Left lung (tissue), 4 donors: ENCODE measurements at regions not wholly inside any gene's neighbourhood (a gene's known extent, or its start where the extent isn't known, plus 50 kb on each side); places are given as distances from the start of the nearest gene placed in this dataset.

Experiments
- ATAC-seq: fragments of 200-7000 bp; cut with Tn5 transposase; one replicate; pipeline ENCODE4 v1.9.1; 2020; ENCODE audit warnings: moderate library complexity
- DNase-seq, 4 donors: peaks; one replicate each; pipeline ENCODE4 v3.0.0-alpha.2; 2013 to 2020
- H3K27ac ChIP-seq, 2 donors: fragments of 200-600 bp; sonication (generic) in 1 of 2; one replicate each; pipeline versions ENCODE4 v1.5.0 to v1.8.0; 2020 to 2021
- H3K27me3 ChIP-seq, 2 donors: fragments of 200-600 bp; sonication (generic) in 1 of 2; one replicate each; pipeline versions ENCODE4 v1.5.0 to v1.8.0; 2020 to 2021
- H3K36me3 ChIP-seq, 2 donors: fragments of 200-600 bp; sonication (generic) in 1 of 2; one replicate each; pipeline versions ENCODE4 v1.5.0 to v1.8.0; 2020 to 2021
- H3K4me1 ChIP-seq, 2 donors: fragments of 200-600 bp; one replicate each; pipeline ENCODE4 v1.8.0; 2021
- H3K4me3 ChIP-seq, 2 donors: fragments of 200-600 bp; sonication (generic) in 1 of 2; one replicate each; pipeline versions ENCODE4 v1.5.0 to v1.8.0; 2020 to 2021; ENCODE audit warnings: mild to moderate bottlenecking in 1 of 2
- H3K9me3 ChIP-seq, 2 donors: fragments of 200-600 bp; sonication (generic) in 1 of 2; one replicate each; pipeline versions ENCODE4 v1.5.0 to v1.8.0; 2020 to 2021
- CTCF ChIP-seq, 2 donors: fragments of 200-600 bp; sonication (generic) in 1 of 2; IDR thresholded peaks; one replicate each; pipeline versions ENCODE4 v1.5.0 to v1.8.0; 2021; ENCODE audit warnings: antibody characterized with exemption in 2 of 2
- intact Hi-C, 2 donors: fragments of 100-400 bp; cut with DNase I; formaldehyde crosslinking; loops; one replicate each; pipeline versions ENCODE4 v1.11.2 to v1.14.2; 2022
- donor health status: DM: no; HTN: yes; CAD: no.
- donor health status: DM: no; HTN: no; CAD: no.

DNA sequence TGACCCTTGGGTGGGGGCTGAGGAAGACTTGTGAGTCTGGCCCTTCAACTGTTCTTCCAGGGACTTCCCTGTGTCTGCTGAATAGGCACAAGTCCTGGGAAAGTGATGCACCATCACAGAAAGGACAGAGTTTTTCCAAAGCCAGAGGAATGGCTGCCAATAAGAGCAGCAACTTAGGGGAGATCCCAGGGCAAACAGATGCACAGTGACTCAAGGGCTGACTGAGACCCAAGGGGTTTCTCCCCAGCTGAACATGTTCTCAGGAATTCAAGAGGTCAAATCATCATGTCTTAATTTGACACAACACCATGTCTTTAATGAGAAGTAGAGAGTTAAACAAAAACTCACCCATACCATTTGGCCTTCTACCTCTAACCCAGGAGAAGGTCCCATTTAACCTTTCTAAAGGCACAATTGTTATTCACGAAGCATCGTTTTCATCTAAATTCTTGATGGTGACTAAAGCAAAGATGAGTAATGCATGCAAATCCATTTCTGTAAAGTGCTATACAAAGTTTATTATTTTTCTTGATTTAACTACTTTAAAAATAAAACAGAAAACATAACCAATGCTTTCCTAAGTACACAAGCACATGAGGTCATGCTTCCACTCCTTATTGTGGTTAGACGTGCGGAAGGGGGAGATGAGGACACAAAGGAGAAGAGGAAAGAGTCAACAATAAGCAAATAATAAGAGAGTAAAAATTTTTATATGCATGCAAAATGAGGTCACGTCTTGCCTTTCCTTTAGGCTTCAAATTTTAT, 324.1 kb downstream of the PLK2 start:
- Histone ChIP-seq H3K4me3 (no peak overlapping the region), H3K27ac (no peak overlapping the region), H3K36me3 (no peaks in the 10 kb centered on the region), H3K4me1 (peaks cover 0 to 4% of the 10 kb centered on the region in 2 donors), H3K9me3 (no peaks in the 10 kb centered on the region), H3K27me3 (no peaks in the 10 kb centered on the region)
- intact Hi-C loops = no loop called here
- ATAC-seq = no peak
- DNase-seq = no peak
- TF ChIP-seq CTCF (IDR thresholded peaks at IDR 0.05) = no peak

DNA sequence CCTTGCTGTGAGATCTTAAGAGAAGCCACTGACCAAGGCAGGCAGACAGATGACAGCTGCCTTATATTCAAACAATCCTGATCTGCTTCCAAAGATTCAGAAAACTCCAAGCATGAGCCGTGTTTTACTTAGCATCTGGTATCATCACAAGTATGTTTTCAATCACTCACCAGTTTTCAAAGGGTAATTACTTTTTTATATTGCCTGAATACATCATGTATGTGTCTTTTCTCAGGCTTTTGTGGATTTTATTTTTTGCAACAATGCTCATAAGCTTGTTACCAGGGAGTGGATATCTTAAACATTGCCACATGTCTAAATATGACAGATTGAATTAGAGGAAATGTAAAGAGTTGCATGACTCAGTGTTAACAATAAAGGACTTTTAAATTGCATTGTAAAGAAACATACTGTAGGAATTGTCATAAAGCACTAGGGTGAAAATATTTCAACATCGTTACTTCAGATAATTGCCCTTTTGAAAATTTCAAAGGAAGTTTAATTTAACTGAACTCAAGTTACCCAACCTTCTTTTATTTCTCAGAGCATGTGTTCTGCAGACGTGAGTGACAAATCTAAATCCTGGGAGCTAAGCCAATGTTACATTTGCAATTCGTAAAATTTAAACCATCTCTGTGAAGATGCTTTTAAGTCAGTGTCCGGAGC, 326.1 kb downstream of the PLK2 start:
- DNase-seq (peak in 2 of 4 donors; percentile 80 to 83), ATAC-seq (peak; percentile 29)
- H3K9me3 ChIP-seq = no peaks in the 10 kb centered on the region
- H3K27me3 ChIP-seq = no peaks in the 10 kb centered on the region
- no peak overlapping the region for H3K4me3 ChIP-seq
- no peak for TF ChIP-seq CTCF (IDR thresholded peaks at IDR 0.05)
- H3K36me3 ChIP-seq = no peaks in the 10 kb centered on the region
- peaks cover 0 to 4% of the 10 kb centered on the region in 2 donors for H3K4me1 ChIP-seq
- no peak overlapping the region for H3K27ac ChIP-seq
- intact Hi-C loops = no loop called here

DNA sequence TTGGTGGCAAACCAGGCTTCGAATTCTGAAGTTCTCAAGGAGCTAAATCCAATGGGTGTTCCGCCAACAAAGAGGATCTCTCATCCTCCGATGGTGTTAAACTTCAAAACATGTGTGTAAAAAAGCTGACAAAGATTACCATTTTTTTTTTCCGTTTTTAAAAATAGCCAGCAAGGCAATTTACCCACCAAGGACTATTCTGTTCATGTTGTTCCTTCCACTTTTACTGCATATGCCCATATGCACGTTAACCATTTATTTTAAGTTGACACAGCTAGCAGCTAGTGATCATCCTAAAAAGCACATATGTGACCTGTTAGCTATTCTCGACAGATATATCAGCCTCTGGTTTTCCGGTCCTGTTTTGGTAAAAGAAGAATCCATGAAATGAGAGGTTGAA, 326.7 kb downstream of the PLK2 start:
- no peaks in the 10 kb centered on the region for H3K9me3 ChIP-seq
- no peak overlapping the region for H3K4me3 ChIP-seq
- no peaks in the 10 kb centered on the region for H3K36me3 ChIP-seq
- H3K4me1 ChIP-seq = peaks cover 0 to 4% of the 10 kb centered on the region in 2 donors
- DNase-seq = no peak
- H3K27me3 ChIP-seq = no peaks in the 10 kb centered on the region
- intact Hi-C loops = no loop called here
- ATAC-seq = no peak
- H3K27ac ChIP-seq = no peak overlapping the region
- no peak for TF ChIP-seq CTCF (IDR thresholded peaks at IDR 0.05)

DNA sequence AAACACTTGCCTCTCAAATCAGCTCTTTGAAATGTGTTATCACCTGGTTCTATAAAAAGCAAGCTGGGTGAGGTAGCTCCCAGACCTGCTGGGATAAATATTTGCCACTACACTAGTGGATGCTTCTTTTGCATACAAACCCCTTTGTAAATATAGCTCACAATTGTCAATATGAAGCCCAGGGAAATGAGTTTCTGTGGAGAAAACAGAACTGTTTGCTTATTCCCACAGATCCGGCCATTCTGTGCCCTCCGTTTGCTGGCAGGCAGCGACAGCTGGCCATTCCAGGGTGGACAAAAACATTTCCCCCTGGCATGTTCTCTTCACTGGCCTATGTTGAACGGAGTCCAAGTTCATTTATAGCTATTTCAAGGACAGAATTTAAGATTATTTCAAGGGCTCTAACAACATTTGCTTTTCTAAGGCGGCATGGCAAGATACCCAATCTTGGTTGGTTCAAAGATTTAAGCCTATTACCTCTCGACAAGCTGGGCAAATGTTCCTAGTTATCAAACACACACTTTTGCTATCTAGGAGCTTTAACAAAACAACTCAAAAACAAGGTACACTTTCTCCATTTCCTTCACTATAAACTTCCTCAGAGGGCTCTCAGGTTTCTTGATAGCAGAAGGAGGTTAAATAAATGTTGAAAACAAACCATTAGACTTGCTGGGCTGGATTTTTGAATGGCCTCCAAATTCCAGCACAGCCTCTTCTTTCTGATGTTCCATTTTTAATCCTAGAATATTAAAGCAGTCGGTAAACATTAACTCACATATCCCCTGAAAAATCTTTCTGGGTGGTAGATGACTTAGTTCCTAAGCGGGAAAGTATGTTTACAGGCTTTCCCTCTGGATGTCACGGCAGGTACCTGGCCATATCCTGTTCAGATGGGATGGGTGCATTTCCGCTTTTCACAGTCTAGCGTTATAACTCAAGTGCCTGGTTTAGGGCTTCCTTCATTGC, 332.3 kb downstream of the PLK2 start:
- Histone ChIP-seq H3K4me1 (peaks cover 3% of the 10 kb centered on the region in 2 donors), H3K4me3 (no peak overlapping the region), H3K27me3 (no peaks in the 10 kb centered on the region), H3K36me3 (no peaks in the 10 kb centered on the region), H3K9me3 (no peaks in the 10 kb centered on the region), H3K27ac (peak overlapping the region; percentile 6 to 51)
- TF ChIP-seq CTCF (IDR thresholded peaks at IDR 0.05) = no peak
- intact Hi-C loops = no loop called here
- DNase-seq (peak in 3 of 4 donors; percentile 31 to 70 (median 35)), ATAC-seq (peak; percentile 85)
